Right lobe of liver (tissue), 6 donors: ENCODE measurements at regions not wholly inside any gene's neighbourhood (a gene's known extent, or its start where the extent isn't known, plus 50 kb on each side); places are given as distances from the start of the nearest gene placed in this dataset.
"Not testable (repeated sequence)": the region's sequence is repeated elsewhere in the genome, so short reads cannot be mapped to it uniquely, and the experiment has no call there.

ENCODE experiments used
- ATAC-seq, 4 donors: fragments of 200-7000 bp; cut with Tn5 transposase; one replicate each; pipeline ENCODE4 v1.9.1; 2020; ENCODE audit warnings: mild to moderate bottlenecking in 4 of 4, moderate library complexity in 4 of 4
- DNase-seq, 3 donors: peaks; one replicate each; pipeline ENCODE4 v3.0.0-alpha.2; 2020
- H3K27ac ChIP-seq, 3 donors: fragments of 200-600 bp; one replicate each; pipeline ENCODE4 v1.8.0; 2022
- H3K27me3 ChIP-seq, 2 donors: fragments of 200-600 bp; one replicate each; pipeline ENCODE4 v1.8.0; 2022
- H3K36me3 ChIP-seq, 4 donors: fragments of 200-600 bp; sonication (generic) in 1 of 4; one replicate each; pipeline versions ENCODE4 v1.5.1 to v1.8.0; 2017 to 2022; ENCODE audit warnings: control low read depth in 1 of 4
- H3K4me1 ChIP-seq, 4 donors: fragments of 200-600 bp; sonication (generic) in 1 of 4; one replicate each; pipeline versions ENCODE4 v1.5.1 to v1.8.0; 2017 to 2022; ENCODE audit warnings: control low read depth in 1 of 4
- H3K4me3 ChIP-seq, 3 donors: fragments of 200-600 bp; one replicate each; pipeline ENCODE4 v1.8.0; 2022
- H3K9me3 ChIP-seq, 4 donors: fragments of 200-600 bp; sonication (generic) in 1 of 4; one replicate each; pipeline versions ENCODE4 v1.5.1 to v1.8.0; 2017 to 2022; ENCODE audit warnings: control low read depth in 1 of 4
- POLR2A ChIP-seq: fragments of 450-650 bp; IDR thresholded peaks from one replicate; pipeline ENCODE4 v1.6.1; 2017; ENCODE audit warnings: antibody characterized with exemption, mild to moderate bottlenecking
- WGBS: methylation state at CpG from one replicate; pipeline ENCODE4 v1.1.6; 2018; ENCODE audit warnings: low coverage, low lambda C conversion rate; ENCODE audit not compliant: insufficient coverage; ENCODE audit errors: missing lambda C conversion rate; 5-methylcytosine and 5-hydroxymethylcytosine counted together
- intact Hi-C, 2 donors: fragments of 100-400 bp; cut with DNase I; formaldehyde crosslinking; loops; one replicate each; pipeline versions ENCODE4 v1.11.2 to v1.14.1; 2022
- TF ChIP-seq, protein P1 (sequence below), 4 donors: fragments of 200-600 bp in 3 of 4; fragments of 450-650 bp in 1 of 4; IDR thresholded peaks; one replicate each; pipeline versions ENCODE4 v1.5.1 to v1.8.0; 2016 to 2022; ENCODE audit warnings: antibody characterized with exemption in 4 of 4, mild to moderate bottlenecking in 2 of 4
- donor health status: DM: no; HTN: yes; CAD: no.
- donor health status: DM: no; HTN: no; CAD: no.
- donor health status: DM: no; HTN: no; CAD: no.
- donor health status: DM: no; HTN: yes; CAD: no.
- donor health status: DM: no; HTN: yes; CAD: no.

DNA sequence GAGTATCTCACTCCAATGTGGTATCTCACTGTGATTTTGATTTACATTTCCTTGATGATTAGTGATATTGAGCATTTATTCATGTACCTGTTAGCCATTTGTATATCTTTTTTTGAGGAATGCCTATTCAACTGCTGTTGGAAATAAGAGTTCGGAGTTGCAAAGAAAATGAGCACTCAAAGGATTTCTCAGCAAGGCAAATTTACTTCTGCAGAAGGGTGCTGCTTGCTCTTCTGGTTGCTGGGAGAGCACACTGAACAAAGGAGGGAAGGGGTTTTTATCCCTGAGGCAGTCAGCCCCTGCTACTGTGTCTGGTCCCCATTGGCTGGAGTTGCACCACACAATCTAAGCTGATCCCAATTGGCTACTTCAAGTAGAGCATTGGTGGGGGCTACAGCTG is 822.4 kb upstream of the ADGRB3 start:
- WGBS = 88% methylated on average over 1 of the region's 1 CpG
- Histone ChIP-seq H3K9me3 (peaks cover 0 to 5% (median 0%) of the 10 kb centered on the region in 4 donors), H3K27me3 (no peaks in the 10 kb centered on the region), H3K36me3 (no peaks in the 10 kb centered on the region), H3K27ac (no peak overlapping the region), H3K4me1 (no peaks in the 10 kb centered on the region), H3K4me3 (no peak overlapping the region)
- TF ChIP-seq POLR2A = no peak
- TF ChIP-seq, protein P1, sequence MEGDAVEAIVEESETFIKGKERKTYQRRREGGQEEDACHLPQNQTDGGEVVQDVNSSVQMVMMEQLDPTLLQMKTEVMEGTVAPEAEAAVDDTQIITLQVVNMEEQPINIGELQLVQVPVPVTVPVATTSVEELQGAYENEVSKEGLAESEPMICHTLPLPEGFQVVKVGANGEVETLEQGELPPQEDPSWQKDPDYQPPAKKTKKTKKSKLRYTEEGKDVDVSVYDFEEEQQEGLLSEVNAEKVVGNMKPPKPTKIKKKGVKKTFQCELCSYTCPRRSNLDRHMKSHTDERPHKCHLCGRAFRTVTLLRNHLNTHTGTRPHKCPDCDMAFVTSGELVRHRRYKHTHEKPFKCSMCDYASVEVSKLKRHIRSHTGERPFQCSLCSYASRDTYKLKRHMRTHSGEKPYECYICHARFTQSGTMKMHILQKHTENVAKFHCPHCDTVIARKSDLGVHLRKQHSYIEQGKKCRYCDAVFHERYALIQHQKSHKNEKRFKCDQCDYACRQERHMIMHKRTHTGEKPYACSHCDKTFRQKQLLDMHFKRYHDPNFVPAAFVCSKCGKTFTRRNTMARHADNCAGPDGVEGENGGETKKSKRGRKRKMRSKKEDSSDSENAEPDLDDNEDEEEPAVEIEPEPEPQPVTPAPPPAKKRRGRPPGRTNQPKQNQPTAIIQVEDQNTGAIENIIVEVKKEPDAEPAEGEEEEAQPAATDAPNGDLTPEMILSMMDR (IDR thresholded peaks at IDR 0.05) = no peak
- no peak for DNase-seq
- ATAC-seq = no peak
- intact Hi-C loops = no loop called here

DNA sequence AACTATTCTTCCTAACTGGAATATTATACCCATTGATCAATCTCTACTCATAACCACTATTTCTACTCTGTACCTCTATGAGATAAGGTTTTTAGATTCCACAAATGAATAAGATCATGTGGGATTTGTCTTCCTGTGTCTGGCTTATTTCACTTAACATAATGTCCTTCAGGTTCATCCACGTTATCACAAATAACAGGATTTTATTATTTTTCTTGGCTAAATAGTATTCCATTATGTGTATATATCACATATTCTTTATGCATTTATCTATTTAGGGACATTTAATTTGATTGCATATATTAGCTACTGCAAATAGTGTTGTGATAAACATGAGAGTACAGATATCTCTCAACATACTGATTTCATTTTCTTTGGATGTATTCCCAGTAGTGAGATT is 823.0 kb upstream of the ADGRB3 start:
- DNase-seq (no peak), ATAC-seq (no peak)
- Histone ChIP-seq H3K27ac (no peak overlapping the region), H3K27me3 (no peaks in the 10 kb centered on the region), H3K9me3 (peaks cover 0 to 5% (median 0%) of the 10 kb centered on the region in 4 donors), H3K36me3 (no peaks in the 10 kb centered on the region), H3K4me3 (no peak overlapping the region), H3K4me1 (no peaks in the 10 kb centered on the region)
- 62% methylated on average over 1 of the region's 1 CpG for WGBS
- intact Hi-C loops = no loop called here
- no peak for TF ChIP-seq POLR2A
- TF ChIP-seq, protein P1 (IDR thresholded peaks at IDR 0.05) = no peak

DNA sequence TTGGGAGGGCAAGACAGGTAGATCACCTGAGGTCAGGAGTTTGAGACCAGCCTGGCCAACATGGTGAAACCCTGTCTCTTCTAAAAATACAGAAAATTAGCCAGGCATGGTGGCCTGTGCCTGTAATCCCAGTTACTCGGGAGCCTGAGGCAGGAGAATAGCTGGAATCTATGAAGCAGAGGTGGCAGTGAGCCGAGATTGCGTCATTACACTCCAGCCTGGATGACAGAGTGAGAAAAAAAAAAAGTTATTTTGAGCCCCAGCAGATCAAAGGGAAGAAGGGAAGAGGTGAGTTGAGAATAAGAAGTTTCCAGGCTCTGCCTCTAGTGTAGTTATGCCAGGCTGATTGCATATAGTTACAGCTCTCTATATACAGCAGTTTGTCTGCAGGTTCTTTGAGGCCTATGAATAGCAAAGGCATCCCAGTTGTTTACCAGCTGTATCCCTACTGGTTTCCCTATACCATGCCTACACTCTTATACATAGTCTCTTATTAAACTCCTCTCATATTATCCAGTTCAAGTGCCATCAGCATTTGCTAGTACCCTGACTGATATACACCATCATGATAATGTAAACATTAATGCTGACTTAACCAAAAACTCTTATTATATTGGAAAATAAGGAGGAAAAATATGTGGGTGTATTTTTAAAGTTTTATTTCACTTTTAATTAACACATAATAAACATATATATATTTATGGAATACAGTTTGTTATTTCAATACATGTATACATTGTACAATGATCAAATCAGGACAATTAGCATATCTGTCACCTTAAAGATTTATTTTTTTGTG is 823.6 kb upstream of the ADGRB3 start:
- Histone ChIP-seq H3K4me1 (no peaks in the 10 kb centered on the region), H3K4me3 (no peak overlapping the region), H3K27me3 (no peaks in the 10 kb centered on the region), H3K27ac (no peak overlapping the region), H3K9me3 (peaks cover 0 to 5% (median 0%) of the 10 kb centered on the region in 4 donors), H3K36me3 (no peaks in the 10 kb centered on the region)
- intact Hi-C loops = no loop called here
- ATAC-seq = no peak
- DNase-seq = no peak
- 54% methylated on average over 3 of the region's 3 CpGs for WGBS
- TF ChIP-seq POLR2A = no peak

DNA sequence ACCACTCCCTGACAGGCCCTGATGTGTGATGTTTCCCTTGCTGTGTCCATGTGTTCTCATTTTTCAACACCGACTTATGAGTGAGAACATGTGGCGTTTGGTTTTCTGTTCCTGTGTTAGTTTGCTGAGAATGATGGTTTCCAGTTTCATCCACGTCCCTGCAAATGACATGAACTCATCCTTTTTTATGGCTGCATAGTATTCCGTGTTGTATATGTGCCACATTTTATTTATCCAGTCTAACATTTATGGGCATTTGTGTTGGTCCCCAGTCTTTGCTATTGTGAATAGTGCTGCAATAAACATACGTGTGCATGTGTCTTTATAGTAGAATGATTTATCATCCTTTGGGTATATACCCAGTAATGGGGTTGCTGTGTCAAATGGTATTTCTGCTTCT is 830.3 kb upstream of the ADGRB3 start:
- H3K4me3 ChIP-seq, H3K36me3 ChIP-seq, H3K27me3 ChIP-seq, H3K4me1 ChIP-seq, H3K9me3 ChIP-seq, ATAC-seq, intact Hi-C loops, H3K27ac ChIP-seq, DNase-seq: not testable (repeated sequence)
- WGBS = 69% methylated on average over 4 of the region's 5 CpGs

DNA sequence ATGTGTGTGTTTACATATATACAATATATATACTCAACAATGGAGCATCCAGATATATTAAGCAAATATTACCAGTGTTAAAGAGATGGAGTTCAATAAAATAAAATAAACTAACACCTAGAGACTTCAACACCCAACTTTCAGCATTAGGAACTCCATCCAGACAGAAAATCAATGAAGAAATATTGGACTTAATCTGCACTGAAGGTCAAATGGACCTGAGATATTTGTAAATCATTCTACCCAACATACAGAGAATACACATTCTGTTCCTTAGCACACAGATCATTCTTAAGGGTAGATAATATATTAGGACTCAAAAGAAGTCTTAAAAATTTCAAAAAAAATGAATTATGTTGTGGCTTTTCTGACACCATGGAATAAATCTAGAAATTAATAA is 832.3 kb upstream of the ADGRB3 start:
- no peak overlapping the region for H3K27ac ChIP-seq
- no peaks in the 10 kb centered on the region for H3K4me1 ChIP-seq
- H3K27me3 ChIP-seq = no peaks in the 10 kb centered on the region
- DNase-seq (no peak), ATAC-seq (no peak)
- H3K9me3 ChIP-seq = peaks cover 0 to 3% (median 0%) of the 10 kb centered on the region in 4 donors
- no peaks in the 10 kb centered on the region for H3K36me3 ChIP-seq
- TF ChIP-seq, protein P1 (IDR thresholded peaks at IDR 0.05) = no peak
- no peak for TF ChIP-seq POLR2A
- H3K4me3 ChIP-seq = no peak overlapping the region
- intact Hi-C loops = no loop called here
